WTC11 (cell line): ENCODE measurements at regions not wholly inside any gene's neighbourhood (a gene's known extent, or its start where the extent isn't known, plus 50 kb on each side); places are given as distances from the start of the nearest gene placed in this dataset.

Source experiments
- ATAC-seq: fragments of 200-7000 bp; cut with Tn5 transposase; 2 replicates; pipeline ENCODE4 v1.10.0; 2021; ENCODE audit warnings: mild to moderate bottlenecking, moderate library complexity
- CTCF ChIA-PET: fragments of 300-600 bp; sonication (Branson Sonifier 250); formaldehyde crosslinking; loops from one replicate; lab custom pipeline; 2021; ENCODE audit warnings: antibody characterized with exemption; lab: Charles Lee
- POLR2A ChIA-PET: fragments of 350-600 bp; sonication (Branson Sonifier 250); formaldehyde crosslinking; loops from one replicate; lab custom pipeline; 2021; ENCODE audit warnings: antibody characterized with exemption; lab: Charles Lee
- DNase-seq: peaks from one replicate; pipeline ENCODE4 v3.0.0; 2021; ENCODE audit warnings: low spot score
- H3K27ac Mint-ChIP-seq: 2 replicates; pipeline ENCODE4 v1.8.0; 2021; ENCODE audit warnings: mixed read lengths
- H3K27me3 Mint-ChIP-seq: 2 replicates; pipeline ENCODE4 v1.8.0; 2021; ENCODE audit warnings: low read depth, mild to moderate bottlenecking, moderate library complexity, mixed read lengths
- H3K36me3 Mint-ChIP-seq: 2 replicates; pipeline ENCODE4 v1.8.0; 2021; ENCODE audit warnings: mixed read lengths
- H3K4me1 Mint-ChIP-seq: 2 replicates; pipeline ENCODE4 v1.8.0; 2022; ENCODE audit warnings: mixed read lengths
- H3K4me3 Mint-ChIP-seq: 2 replicates; pipeline ENCODE4 v1.8.0; 2021; ENCODE audit warnings: mild to moderate bottlenecking, moderate library complexity, mixed read lengths
- H3K9me3 Mint-ChIP-seq: 2 replicates; pipeline ENCODE4 v1.8.0; 2021; ENCODE audit warnings: mixed read lengths
- AR ChIP-seq: fragments of 250-450 bp; sonication (Bioruptor Pico); IDR thresholded peaks from 2 replicates; pipeline ENCODE4 v1.9.0; 2021; ENCODE audit warnings: mild to moderate bottlenecking
- ATF6 ChIP-seq: sonication (generic); formaldehyde crosslinking; IDR thresholded peaks from 2 replicates; pipeline ENCODE4 v1.8.1; 2023; ENCODE audit warnings: mild to moderate bottlenecking, missing genetic modification reagents
- EMX1 ChIP-seq: fragments of 250-450 bp; sonication (Bioruptor Pico); IDR thresholded peaks from 2 replicates; pipeline ENCODE4 v1.8.0; 2021; ENCODE audit warnings: mild to moderate bottlenecking
- FOXJ3 ChIP-seq: sonication (generic); formaldehyde crosslinking; IDR thresholded peaks from 2 replicates; pipeline ENCODE4 v1.9.0; 2021; ENCODE audit warnings: missing genetic modification reagents, mild to moderate bottlenecking, borderline replicate concordance
- FOXP4 ChIP-seq: sonication (generic); formaldehyde crosslinking; IDR thresholded peaks from 2 replicates; pipeline ENCODE4 v1.8.0; 2022; ENCODE audit warnings: mild to moderate bottlenecking, missing genetic modification reagents
- IRF1 ChIP-seq: sonication (generic); formaldehyde crosslinking; IDR thresholded peaks from 2 replicates; pipeline ENCODE4 v1.8.0; 2023; ENCODE audit warnings: missing genetic modification reagents
- MXD4 ChIP-seq: fragments of 250-450 bp; sonication (Bioruptor Pico); IDR thresholded peaks from 2 replicates; pipeline ENCODE4 v1.8.0; 2021; ENCODE audit warnings: mild to moderate bottlenecking, moderate library complexity, borderline replicate concordance
- NR1H2 ChIP-seq: sonication (generic); formaldehyde crosslinking; IDR thresholded peaks from 2 replicates; pipeline ENCODE4 v1.9.0; 2021; ENCODE audit warnings: mild to moderate bottlenecking, moderate library complexity, missing genetic modification reagents
- NR3C1 ChIP-seq: sonication (generic); formaldehyde crosslinking; conservative IDR thresholded peaks from 2 replicates; pipeline ENCODE4 v1.8.1; 2023; ENCODE audit warnings: low read depth, mild to moderate bottlenecking, missing genetic modification reagents
- OVOL2 ChIP-seq: fragments of 250-450 bp; sonication (Bioruptor Pico); IDR thresholded peaks from 2 replicates; pipeline ENCODE4 v1.9.0; 2021; ENCODE audit warnings: mild to moderate bottlenecking, borderline replicate concordance
- PRDM15 ChIP-seq: sonication (generic); formaldehyde crosslinking; IDR thresholded peaks from 2 replicates; pipeline ENCODE4 v1.8.0; 2022; ENCODE audit warnings: missing genetic modification reagents
- TEAD1 ChIP-seq: sonication (generic); formaldehyde crosslinking; IDR thresholded peaks from 2 replicates; pipeline ENCODE4 v1.8.0; 2022; ENCODE audit warnings: mild to moderate bottlenecking, missing genetic modification reagents
- USF1 ChIP-seq: sonication (generic); formaldehyde crosslinking; IDR thresholded peaks from 2 replicates; pipeline ENCODE4 v1.8.0; 2022; ENCODE audit warnings: mild to moderate bottlenecking, missing genetic modification reagents
- ZNF232 ChIP-seq: sonication (generic); formaldehyde crosslinking; IDR thresholded peaks from 2 replicates; pipeline ENCODE4 v1.8.0; 2022; ENCODE audit warnings: mild to moderate bottlenecking, missing genetic modification reagents
- ZNF281 ChIP-seq: sonication (generic); formaldehyde crosslinking; IDR thresholded peaks from 2 replicates; pipeline ENCODE4 v1.8.0; 2023; ENCODE audit warnings: mild to moderate bottlenecking, missing genetic modification reagents
- ZNF396 ChIP-seq: fragments of 250-450 bp; sonication (Bioruptor Pico); IDR thresholded peaks from 2 replicates; pipeline ENCODE4 v1.8.0; 2021; ENCODE audit warnings: mild to moderate bottlenecking, moderate library complexity, borderline replicate concordance
- ZNF532 ChIP-seq: fragments of 250-450 bp; sonication (Bioruptor Pico); IDR thresholded peaks from 2 replicates; pipeline ENCODE4 v1.9.0; 2021; ENCODE audit warnings: mild to moderate bottlenecking, borderline replicate concordance

GRCh38 chr6:140082867-140083297, 708.4 kb upstream of the CITED2 start (continued):
- TF ChIP-seq ATF6: no peak
- no peak for TF ChIP-seq ZNF396 (CRISPR knock-in tag)
- TF ChIP-seq PRDM15 (CRISPR knock-in tag): no peak
- TF ChIP-seq ZNF281: no peak
- TF ChIP-seq NR3C1 (CRISPR knock-in tag): no peak
- no peak for TF ChIP-seq OVOL2 (CRISPR knock-in tag)
- no peak for TF ChIP-seq FOXJ3 (CRISPR knock-in tag)

GRCh38 chr6:140079328-140079727, 704.9 kb upstream of the CITED2 start:
- no peak for ATAC-seq
- CTCF ChIA-PET: interaction anchor here (1.1 to 1.5 kb wide), 2 partner anchors 27 kb away, joined by 3 read pairs; no protein-coding TSS in a partner anchor
- TF ChIP-seq MXD4 (no peak), ZNF532 (CRISPR knock-in tag) (no peak), AR (CRISPR knock-in tag) (no peak), NR1H2 (CRISPR knock-in tag) (no peak), ZNF232 (CRISPR knock-in tag) (no peak), FOXP4 (CRISPR knock-in tag) (no peak), IRF1 (CRISPR knock-in tag) (no peak), USF1 (CRISPR knock-in tag) (no peak), EMX1 (CRISPR knock-in tag) (no peak), TEAD1 (CRISPR knock-in tag) (no peak)

More at GRCh38 chr6:140079328-140079727, 704.9 kb upstream of the CITED2 start:
- peaks cover 7% of the 10 kb centered on the region for H3K4me1 Mint-ChIP-seq
- no peaks in the 10 kb centered on the region for H3K36me3 Mint-ChIP-seq
- H3K27me3 Mint-ChIP-seq: no peaks in the 10 kb centered on the region
- POLR2A ChIA-PET: no interaction called here
- DNase-seq: no peak
- H3K27ac Mint-ChIP-seq: no peak overlapping the region
- H3K9me3 Mint-ChIP-seq: no peaks in the 10 kb centered on the region
- H3K4me3 Mint-ChIP-seq: no peak overlapping the region
